Tibial nerve (tissue), 4 donors: ENCODE measurements at regions not wholly inside any gene's neighbourhood (a gene's known extent, or its start where the extent isn't known, plus 50 kb on each side); places are given as distances from the start of the nearest gene placed in this dataset.

ENCODE experiments used
- DNase-seq, 2 donors: peaks; one replicate each; pipeline ENCODE4 v3.0.0-alpha.2; 2019; ENCODE audit warnings: low spot score in 2 of 2
- H3K27ac ChIP-seq, 4 donors: fragments of 200-600 bp; sonication (generic) in 3 of 4; one replicate each; pipeline ENCODE4 v1.5.1; 2017 to 2019; ENCODE audit warnings: mild to moderate bottlenecking in 1 of 4
- H3K27me3 ChIP-seq, 2 donors: fragments of 200-600 bp; sonication (generic) in 1 of 2; one replicate each; pipeline versions ENCODE4 v1.5.1 to v1.6.0; 2017 to 2019
- H3K36me3 ChIP-seq, 3 donors: fragments of 200-600 bp; sonication (generic); one replicate each; pipeline ENCODE4 v1.5.1; 2018 to 2019
- H3K4me1 ChIP-seq, 4 donors: fragments of 200-600 bp; sonication (generic) in 3 of 4; one replicate each; pipeline ENCODE4 v1.5.1; 2017 to 2019
- H3K4me3 ChIP-seq, 4 donors: fragments of 200-600 bp; sonication (generic) in 3 of 4; one replicate each; pipeline ENCODE4 v1.5.1; 2017 to 2019; ENCODE audit warnings: mild to moderate bottlenecking in 1 of 4, moderate library complexity in 1 of 4
- H3K9me3 ChIP-seq, 4 donors: fragments of 200-600 bp; sonication (generic) in 3 of 4; one replicate each; pipeline ENCODE4 v1.5.1; 2017 to 2019
- EP300 ChIP-seq, 2 donors: sonication (generic); formaldehyde crosslinking; IDR thresholded peaks; one replicate each; pipeline ENCODE4 v1.6.1; 2017; ENCODE audit warnings: antibody characterized with exemption in 2 of 2, mild to moderate bottlenecking in 1 of 2
- POLR2A ChIP-seq, 2 donors: fragments of 450-650 bp; IDR thresholded peaks; one replicate each; pipeline ENCODE4 v1.6.1; 2017; ENCODE audit warnings: antibody characterized with exemption in 2 of 2, mild to moderate bottlenecking in 2 of 2, moderate library complexity in 2 of 2
- WGBS, 2 donors: methylation state at CpG; one replicate each; pipeline ENCODE4 v1.1.5; 2018; 5-methylcytosine and 5-hydroxymethylcytosine counted together
- TF ChIP-seq, protein P1 (sequence below), 5 experiments: fragments of 200-600 bp in 3 of 5; fragments of 450-650 bp in 2 of 5; sonication (generic) in 3 of 5; IDR thresholded peaks; one replicate each; pipeline ENCODE4 v1.5.1; 2016 to 2019; ENCODE audit warnings: antibody characterized with exemption in 5 of 5, mild to moderate bottlenecking in 3 of 5, moderate library complexity in 2 of 5

GRCh38 chr20:55888685-55889084 lies 116.6 kb downstream of the CBLN4 start:
- Histone ChIP-seq H3K4me1 (no peaks in the 10 kb centered on the region), H3K9me3 (no peaks in the 10 kb centered on the region), H3K27me3 (no peaks in the 10 kb centered on the region), H3K27ac (no peak overlapping the region), H3K4me3 (no peak overlapping the region), H3K36me3 (no peaks in the 10 kb centered on the region)
- no peak for DNase-seq
- 75 to 83% methylated on average over 5 of the region's 5 CpGs for WGBS, 2 donors
- TF ChIP-seq, protein P1, sequence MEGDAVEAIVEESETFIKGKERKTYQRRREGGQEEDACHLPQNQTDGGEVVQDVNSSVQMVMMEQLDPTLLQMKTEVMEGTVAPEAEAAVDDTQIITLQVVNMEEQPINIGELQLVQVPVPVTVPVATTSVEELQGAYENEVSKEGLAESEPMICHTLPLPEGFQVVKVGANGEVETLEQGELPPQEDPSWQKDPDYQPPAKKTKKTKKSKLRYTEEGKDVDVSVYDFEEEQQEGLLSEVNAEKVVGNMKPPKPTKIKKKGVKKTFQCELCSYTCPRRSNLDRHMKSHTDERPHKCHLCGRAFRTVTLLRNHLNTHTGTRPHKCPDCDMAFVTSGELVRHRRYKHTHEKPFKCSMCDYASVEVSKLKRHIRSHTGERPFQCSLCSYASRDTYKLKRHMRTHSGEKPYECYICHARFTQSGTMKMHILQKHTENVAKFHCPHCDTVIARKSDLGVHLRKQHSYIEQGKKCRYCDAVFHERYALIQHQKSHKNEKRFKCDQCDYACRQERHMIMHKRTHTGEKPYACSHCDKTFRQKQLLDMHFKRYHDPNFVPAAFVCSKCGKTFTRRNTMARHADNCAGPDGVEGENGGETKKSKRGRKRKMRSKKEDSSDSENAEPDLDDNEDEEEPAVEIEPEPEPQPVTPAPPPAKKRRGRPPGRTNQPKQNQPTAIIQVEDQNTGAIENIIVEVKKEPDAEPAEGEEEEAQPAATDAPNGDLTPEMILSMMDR (IDR thresholded peaks at IDR 0.05) = no peak
- TF ChIP-seq POLR2A (IDR thresholded peaks at IDR 0.05) (no peak), EP300 (IDR thresholded peaks at IDR 0.05) (no peak)

DNA sequence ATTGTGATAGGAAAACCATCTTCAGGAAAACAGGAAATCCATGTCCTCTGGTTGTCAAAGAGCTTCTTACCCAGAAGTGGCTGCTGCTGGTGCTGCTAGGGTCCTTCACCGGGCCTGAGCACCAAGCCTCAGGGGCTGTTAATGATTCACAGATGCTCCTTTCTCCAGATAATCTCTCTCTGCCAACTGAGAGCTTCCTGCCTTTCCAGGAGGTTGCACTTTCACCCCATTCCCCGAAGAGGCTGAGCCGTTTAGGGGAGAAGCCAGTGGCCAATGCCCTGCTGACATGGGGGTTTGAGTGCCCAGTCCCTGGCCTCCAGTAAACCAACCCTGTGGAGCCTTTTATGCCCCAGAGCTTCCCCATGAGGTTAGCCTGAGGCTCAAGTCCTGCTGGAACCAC lies 122.4 kb downstream of the CBLN4 start:
- Histone ChIP-seq H3K4me3 (no peak overlapping the region), H3K27ac (no peak overlapping the region), H3K9me3 (no peaks in the 10 kb centered on the region), H3K36me3 (no peaks in the 10 kb centered on the region), H3K4me1 (no peaks in the 10 kb centered on the region), H3K27me3 (no peaks in the 10 kb centered on the region)
- TF ChIP-seq POLR2A (IDR thresholded peaks at IDR 0.05) (no peak), EP300 (IDR thresholded peaks at IDR 0.05) (no peak)
- TF ChIP-seq, protein P1 (IDR thresholded peaks at IDR 0.05) = no peak
- WGBS, 2 donors = 31 to 46% methylated on average over 3 of the region's 3 CpGs
- no peak for DNase-seq

DNA sequence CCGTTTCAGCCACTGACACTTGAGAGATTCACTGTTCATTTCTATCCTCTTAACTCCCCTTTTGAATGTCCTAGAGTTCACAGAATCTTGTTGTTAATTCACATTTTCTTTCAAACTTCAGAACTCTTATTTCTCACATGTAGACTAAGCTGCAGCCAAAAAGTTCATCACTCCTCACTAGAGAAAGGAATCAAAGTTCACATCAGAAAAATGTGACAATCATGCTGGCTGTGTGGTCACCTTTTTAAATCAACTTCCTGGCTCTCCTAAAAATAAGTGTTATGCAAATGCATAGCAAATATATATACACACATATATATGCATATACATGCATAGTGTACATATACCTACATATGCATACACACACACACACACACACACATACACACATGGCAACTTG lies 123.0 kb downstream of the CBLN4 start:
- no peak overlapping the region for H3K27ac ChIP-seq
- H3K36me3 ChIP-seq = no peaks in the 10 kb centered on the region
- no peak overlapping the region for H3K4me3 ChIP-seq
- no peaks in the 10 kb centered on the region for H3K4me1 ChIP-seq
- no peaks in the 10 kb centered on the region for H3K27me3 ChIP-seq
- DNase-seq = no peak
- H3K9me3 ChIP-seq = no peaks in the 10 kb centered on the region
- WGBS, 2 donors = 75 to 85% methylated on average over 1 of the region's 1 CpG
- TF ChIP-seq, protein P1 (IDR thresholded peaks at IDR 0.05) = no peak
- TF ChIP-seq EP300 (IDR thresholded peaks at IDR 0.05) (no peak), POLR2A (IDR thresholded peaks at IDR 0.05) (no peak)

DNA sequence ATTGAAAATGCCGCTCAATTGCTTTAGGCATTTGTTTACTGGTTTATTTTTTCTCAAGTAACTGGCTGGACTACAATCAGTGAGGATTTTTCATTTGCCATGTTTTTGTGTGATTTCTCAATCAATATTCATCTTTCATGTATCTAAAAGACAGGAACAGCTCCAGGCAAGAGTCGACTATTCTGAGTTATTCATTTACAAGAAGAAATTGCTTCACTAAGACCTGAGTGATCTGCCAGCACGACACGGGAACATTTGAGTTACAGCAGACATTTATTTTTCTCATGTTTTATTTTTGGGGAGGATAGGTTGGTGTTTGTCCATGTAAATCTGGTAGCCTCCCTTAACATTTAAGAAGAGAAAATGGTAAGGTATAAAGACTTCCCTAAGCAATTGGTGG lies 124.1 kb downstream of the CBLN4 start:
- no peak overlapping the region for H3K4me3 ChIP-seq
- no peaks in the 10 kb centered on the region for H3K27me3 ChIP-seq
- no peak overlapping the region for H3K27ac ChIP-seq
- no peaks in the 10 kb centered on the region for H3K36me3 ChIP-seq
- H3K4me1 ChIP-seq = no peaks in the 10 kb centered on the region
- DNase-seq = no peak
- TF ChIP-seq EP300 (IDR thresholded peaks at IDR 0.05) (no peak), POLR2A (IDR thresholded peaks at IDR 0.05) (no peak)
- TF ChIP-seq, protein P1 (IDR thresholded peaks at IDR 0.05) = no peak
- 56 to 58% methylated on average over 4 of the region's 4 CpGs for WGBS, 2 donors
- H3K9me3 ChIP-seq = no peaks in the 10 kb centered on the region

GRCh38 chr20:55880361-55880760 lies 125.0 kb downstream of the CBLN4 start:
- no peaks in the 10 kb centered on the region for H3K4me1 ChIP-seq
- no peak overlapping the region for H3K4me3 ChIP-seq
- 38 to 46% methylated on average over 4 of the region's 4 CpGs for WGBS, 2 donors
- H3K27me3 ChIP-seq = no peaks in the 10 kb centered on the region
- DNase-seq = no peak
- TF ChIP-seq EP300 (IDR thresholded peaks at IDR 0.05) = no peak
- TF ChIP-seq POLR2A (IDR thresholded peaks at IDR 0.05) = no peak
- TF ChIP-seq, protein P1 (IDR thresholded peaks at IDR 0.05) = no peak
- no peaks in the 10 kb centered on the region for H3K36me3 ChIP-seq
- H3K9me3 ChIP-seq = no peaks in the 10 kb centered on the region
- H3K27ac ChIP-seq = no peak overlapping the region
